ENCODE measurements at regions not wholly inside any gene's neighbourhood (a gene's known extent, or its start where the extent isn't known, plus 50 kb on each side); places are given as distances from the start of the nearest gene placed in this dataset.
"Not testable (repeated sequence)": the region's sequence is repeated elsewhere in the genome, so short reads cannot be mapped to it uniquely, and the experiment has no call there.

DNA sequence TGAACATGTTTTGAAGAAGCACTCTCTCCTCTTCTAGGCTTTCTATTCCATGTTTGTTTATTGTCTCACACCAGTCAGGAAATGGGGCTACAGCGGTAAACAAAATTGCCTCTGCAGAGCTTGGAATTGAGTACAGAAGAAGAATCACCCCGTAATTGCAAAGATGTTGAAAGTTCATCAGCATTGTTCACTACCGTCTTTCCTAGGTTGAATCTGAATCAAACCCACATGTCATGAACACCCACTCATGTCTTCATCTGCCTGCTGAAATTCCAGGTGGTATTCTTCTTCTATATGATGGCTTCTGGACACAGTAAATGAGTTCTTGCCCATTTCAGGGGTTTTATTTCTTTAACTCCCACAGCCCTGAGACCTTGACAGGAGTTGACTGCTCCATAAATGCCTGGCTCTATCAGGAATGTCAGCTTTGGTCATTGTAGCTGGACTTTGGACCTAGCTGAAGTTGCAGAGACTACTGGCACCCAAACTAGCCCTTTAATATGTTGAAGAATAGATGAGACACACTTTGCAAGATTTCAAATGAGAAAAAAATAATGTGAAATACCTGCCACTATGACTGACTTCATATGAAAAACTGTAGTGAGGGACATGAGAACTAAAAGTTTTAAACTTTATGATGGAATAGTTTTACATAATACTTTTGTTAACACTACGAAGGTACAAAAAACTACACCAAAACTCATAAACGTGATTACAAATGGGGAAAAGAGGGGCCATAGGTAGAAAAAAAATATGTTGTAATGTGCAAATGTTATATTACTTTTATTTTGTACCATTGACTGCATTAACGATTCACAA lies 1235.3 kb upstream of the ZEB2 start:
- no peak for DNase-seq

DNA sequence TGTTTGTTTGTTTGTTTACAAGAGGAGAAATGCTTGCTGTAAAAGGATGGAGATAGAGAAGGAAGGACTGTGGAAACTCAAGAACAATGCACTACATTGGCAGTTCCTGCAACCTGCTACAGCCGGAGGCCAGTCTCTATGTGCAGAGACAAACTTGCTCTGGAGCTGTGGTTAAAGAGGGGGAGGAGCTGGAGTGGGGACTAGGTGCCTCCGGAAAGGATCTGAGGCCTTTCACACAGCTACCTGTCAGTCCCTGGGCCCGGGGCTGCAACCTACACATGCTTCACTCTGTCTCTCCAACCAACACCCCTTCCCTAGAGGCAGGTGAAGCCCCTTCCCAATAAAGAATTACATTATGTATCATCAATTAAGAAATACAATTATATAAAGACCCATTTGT lies 1234.0 kb upstream of the ZEB2 start:
- DNase-seq, result no peak

DNA sequence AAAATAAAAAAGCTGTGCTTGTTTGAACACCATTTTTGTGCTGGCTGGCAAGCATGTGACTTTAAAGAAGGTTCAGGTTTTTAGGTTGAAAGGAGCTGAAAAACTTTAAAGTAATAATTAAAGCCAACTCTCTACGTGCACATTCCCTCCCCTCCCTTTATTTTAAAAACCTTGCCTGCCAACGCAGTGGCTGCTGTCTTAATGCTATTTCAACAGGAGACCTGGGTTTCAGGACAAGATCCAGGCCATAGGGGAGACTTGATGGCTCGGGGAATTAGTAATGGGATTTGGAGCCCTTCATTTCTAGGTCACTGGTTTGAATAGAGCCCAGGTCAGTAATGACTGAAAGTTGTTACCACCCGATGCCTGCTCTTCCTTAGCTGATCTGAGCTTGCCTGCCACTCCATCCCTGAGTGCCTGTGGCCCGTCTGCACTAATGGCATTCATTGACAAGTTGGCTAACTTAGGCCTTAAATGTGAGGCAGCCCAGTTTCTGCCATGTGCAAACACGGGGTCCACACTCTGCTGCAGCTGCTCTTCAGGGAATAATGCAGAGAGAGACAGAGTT lies 1233.2 kb upstream of the ZEB2 start:
- no peak for DNase-seq

DNA sequence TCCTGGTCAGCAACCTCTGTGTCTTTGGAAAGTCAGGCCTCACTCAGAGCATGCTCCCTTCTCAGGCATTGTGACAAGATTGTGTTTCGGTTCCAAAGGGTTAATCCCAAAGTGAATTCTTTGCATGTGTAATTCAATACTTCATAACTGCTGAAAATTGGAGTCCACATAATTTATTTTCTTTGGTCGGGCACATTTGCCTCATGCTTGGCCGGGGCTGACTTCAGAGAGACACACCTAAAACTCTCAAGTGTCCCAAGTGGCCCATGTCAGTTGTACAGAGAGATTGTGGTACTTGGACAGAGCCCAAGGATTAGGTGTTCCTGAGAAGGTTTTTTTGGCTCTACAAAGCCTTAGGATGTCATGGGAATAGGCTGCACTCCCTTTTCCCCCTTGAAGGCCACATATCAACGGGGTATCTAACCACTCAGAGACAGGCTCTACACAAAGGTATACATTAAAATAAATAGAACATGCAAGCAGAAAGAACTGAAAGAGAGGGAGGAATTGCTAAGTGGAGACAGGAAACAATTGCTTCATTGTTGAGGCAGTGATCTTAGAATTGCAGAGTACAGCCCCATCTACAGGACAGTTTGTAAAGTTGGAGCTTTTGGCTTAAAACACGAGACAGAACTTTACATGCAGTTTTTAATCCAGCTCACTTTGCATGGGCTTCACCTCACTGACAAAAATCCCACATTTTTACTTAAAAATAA lies 1232.3 kb upstream of the ZEB2 start:
- peak; percentile 24 to 61 (median 27) for DNase-seq

DNA sequence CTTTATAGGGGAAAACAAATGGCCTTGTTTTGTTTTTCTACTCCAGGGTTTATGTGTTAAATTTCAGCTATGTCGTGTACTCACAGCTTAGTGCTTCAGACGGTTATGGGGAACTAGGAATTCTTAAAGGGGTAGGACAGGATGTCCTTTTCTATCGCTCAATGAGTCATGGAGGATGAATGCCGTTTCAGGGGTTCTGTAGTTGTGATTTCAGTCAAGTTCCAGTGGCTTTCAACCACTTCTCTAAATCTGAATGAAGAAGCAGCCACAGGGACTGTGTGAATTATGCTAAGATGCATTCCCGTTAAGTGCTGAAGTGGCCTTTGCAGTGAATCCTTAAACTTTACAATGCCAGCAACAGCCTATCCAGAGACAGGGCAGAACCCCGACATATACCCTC lies 1231.7 kb upstream of the ZEB2 start:
- no peak for DNase-seq

DNA sequence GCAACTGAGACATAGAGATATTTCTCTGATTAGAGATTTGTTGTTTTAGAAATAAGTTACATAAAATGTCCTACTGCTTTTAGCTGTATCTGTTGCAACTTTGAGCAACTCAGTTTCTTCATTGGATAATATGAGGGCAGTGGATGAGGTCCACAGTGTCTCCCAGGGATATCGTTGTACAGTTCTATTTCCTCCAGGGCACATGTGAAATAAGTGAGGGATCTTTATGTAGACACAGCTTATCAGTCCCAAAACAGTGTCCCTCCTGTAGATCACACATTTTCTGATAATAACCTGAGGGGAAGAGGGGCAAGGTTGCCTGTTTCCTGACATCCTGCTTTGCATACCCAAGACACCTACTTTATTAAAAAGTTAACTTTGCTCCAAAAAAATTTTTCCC lies 1231.2 kb upstream of the ZEB2 start:
- DNase-seq, result no peak

DNA sequence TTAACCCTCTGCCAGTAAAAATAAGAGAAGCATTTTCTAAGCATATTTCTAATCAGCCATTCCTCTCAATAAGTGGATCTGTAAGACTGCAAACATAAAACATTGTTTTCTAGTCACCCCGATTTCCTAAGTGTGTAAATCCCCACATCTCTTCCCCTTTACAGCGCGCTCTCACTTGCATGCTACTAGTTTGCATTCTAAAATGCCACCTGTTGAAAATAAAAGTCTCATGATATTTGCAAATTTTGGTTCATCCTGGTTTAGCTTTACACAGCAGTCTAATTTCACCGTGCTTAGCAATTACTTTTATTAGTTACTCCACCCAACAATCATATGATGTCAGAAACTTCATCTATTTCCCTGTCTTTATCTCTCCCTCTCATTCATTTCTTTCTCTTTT lies 1230.7 kb upstream of the ZEB2 start:
- DNase-seq, result no peak

DNA sequence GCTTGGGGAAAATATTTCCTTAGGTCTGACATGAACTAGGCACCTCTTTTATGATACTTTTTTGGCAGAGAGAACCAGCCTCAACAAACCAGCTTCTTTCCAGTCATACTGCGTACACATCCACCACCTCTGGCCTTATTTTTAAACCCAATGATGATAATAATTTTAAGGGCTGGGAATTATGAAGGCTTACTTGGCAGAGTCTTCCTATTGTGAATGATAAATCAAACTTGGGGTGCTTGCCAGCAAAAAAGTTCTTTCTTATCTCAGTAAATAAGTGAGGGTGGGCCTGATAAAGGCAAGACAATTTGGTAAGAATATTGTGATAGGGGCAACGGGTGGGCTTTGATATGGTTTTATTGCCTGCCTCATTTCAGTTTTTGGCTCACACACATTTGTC lies 1230.2 kb upstream of the ZEB2 start:
- DNase-seq, result no peak

DNA sequence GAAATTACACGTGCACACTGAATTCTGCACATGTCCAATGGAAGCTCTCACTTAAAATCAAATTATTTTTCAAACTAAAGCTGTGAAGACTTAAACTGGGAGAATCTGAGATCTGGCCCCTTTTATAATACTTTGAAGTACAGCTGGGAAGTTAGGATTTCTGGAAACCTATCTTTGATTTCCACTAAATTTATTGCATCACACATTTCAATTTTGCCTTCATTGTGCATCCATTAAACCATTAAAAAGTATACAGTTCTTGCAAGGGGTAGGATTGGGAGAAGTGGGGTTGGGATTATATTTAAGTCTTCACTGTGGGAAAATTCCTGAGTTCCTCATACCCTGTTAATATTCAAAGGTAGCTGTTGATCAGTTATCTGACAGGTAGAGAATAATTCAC lies 1229.6 kb upstream of the ZEB2 start:
- DNase-seq, result no peak

DNA sequence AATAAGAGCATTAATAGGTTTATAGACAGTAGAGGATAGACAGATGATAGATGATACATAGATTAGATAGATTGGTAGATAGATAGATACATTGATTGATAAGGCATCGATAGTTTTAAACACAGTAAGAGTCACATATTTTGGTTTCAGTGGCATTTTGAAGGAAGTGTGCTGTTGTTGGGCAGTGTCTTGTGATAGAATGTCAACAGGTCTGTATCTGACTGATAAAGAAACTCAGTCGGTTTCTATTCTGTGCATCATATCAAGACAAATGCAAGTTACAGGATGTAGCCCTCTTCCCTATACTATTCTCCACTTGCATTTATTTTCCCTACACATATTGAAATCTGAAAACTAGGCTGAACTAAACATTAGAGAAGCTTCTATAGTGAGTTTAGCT lies 1229.0 kb upstream of the ZEB2 start:
- no peak for DNase-seq

DNA sequence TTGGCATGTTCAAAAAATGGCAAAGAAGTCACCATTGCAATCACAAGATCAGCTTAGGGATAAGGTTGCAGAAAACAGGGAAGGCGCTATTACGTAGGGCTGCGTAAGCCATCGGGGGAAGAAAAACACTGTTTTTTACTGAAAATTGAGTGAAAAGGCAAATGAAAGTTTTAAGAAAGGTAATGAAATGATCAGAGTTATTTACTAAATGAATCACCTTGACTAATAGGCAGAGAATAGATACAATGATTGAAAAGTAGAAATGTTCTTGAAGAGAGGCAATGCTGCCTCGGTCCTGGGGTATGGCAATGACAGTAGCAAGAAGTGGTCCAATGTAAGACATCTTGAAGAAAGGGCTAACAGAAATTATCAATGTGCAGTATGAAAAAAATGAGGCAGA lies 1227.8 kb upstream of the ZEB2 start:
- no peak for DNase-seq

DNA sequence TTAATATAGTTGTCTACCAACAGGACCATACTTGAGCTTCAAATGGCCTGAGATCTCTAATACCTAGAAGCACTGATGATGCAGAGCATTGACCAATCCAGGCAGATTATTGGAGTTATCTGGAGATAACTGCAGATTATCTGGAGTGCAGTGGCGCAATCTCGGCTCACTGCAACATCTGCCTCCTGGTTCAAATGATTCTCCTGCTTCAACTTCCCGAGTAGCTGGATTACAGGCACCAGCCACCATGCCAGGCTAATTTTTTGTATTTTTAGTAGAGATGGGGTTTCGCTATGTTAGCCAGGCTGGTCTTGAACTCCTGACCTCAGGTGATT lies 1225.4 kb upstream of the ZEB2 start:
- DNase-seq, result not testable (repeated sequence)

DNA sequence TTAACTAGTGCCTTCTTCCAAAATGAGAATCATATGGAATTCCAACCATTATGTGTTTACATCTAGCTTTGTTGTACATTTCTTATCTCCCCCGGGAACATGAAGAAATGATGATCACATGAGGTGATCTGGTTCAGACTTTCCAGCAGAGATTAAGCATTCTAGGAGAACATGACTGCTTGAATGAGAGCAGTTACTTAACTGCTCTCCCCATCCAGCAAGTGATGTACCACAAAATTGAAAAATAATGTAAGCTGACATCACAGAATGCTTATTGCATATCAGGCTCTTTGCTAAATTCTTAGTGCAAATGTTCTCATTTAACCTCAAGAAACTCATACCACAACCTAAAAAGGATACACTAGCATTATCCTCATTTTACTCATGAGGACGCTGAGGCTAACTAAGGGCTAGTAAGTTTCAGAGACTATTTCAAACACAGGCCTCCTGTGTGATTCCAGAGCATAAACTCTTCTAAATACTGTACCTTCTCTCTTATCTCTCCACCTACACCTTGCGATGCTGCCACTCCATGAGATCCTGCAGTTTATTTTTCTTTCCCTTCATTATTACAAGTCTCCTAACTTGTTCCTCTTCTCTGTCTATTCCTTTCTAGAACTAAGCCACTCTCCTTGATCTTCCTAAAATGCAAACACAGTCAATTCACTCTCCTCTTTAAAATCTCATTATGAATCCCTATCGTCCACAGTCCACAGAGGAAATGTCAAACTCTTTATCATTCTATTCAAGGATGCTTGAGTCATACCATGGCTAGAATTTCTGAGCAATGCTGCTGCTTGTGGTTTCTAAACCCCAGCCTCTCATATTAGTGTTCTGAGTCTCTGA lies 1224.8 kb upstream of the ZEB2 start:
- no peak for DNase-seq

DNA sequence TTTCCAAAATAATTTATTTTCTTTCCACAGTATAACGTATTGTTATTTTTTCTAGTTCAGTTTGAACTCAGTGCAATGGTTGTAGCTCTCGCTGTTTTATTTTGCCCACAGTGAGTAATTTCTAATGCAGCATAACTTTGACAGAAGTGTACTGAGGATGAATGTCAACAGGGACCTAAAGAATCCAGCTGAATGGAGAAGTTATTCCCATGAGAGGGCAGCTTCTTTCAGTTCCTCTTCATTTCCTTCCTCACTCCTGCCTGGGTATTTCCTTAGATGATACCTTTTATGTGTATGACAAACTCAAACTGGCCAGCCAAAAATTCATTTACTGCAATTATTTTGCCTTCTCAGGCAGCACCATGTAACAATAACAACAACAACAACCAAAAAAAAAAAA lies 1223.1 kb upstream of the ZEB2 start:
- no peak for DNase-seq

DNA sequence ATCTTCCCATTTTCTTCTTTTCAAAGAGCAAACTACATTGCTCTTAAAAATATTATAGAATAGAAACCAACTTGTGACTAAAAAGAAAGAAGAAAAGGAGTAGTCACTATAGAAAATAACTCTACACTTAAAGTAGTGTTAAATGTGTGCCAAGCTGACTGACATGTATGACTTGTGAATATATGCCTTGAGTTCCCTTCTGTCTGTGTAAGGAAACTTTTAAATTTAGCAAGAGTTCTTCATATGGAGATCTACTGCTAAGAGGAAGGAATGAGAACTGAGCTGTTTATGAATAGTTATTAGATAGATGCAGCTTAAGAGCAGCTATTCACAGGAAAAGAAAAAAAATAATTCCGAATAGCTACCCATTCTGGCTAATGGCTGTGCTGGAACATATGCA lies 1221.7 kb upstream of the ZEB2 start:
- DNase-seq, result no peak

DNA sequence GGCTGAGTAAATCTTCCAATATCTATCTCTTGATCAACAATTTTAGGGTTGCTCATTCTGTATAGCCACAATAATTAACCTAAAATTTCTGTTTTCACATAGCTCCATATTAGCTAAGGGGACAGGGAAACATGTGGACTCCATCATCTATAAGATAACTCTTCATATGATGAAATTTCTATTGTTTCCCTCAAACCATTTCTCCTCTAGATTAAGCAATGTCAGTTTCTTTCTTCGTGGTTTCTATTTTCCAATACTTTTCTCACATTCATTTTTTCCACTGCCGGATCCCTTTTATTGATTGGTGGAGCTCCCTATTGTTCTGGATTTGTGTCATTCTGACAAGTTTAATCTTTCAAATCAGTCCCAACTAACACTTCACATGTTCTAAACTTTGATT lies 1221.3 kb upstream of the ZEB2 start:
- no peak for DNase-seq

DNA sequence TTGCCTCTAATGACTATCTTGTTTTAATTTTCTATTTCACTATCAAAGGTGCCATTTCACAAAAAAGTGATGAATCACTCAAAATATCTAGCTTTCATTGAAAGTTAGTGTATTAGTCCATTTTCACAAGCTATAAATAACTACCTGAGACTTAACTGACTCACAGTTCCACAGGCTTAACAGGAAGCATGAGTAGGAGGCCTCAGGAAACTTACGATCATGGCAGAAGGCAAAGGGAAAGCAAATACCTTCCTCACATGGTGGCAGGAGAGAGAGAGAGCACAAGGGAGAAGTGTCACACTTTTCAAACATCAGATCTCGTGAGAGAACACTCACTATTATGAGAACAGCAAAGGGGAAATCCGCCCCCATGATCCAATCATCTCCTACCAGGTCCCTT lies 1220.4 kb upstream of the ZEB2 start:
- no peak for DNase-seq

DNA sequence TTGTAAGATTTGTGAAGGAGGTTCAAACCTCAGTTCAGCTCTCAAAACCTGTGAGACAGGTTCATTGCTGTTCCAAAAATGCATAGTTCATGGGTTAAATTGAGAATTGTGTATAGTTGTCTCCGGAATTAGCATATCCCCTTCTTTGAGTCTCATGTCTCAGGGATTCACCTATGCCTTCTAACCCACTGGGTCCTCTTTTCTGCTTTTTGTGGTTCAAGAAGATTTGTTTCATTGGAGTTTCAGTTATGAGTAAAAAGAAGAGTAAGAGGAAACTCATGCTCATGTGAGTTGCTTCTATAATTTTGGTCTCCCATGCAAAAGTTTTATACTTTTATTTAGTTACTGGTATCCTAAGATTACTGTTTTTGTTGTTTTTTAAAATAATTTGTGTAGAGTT lies 1219.8 kb upstream of the ZEB2 start:
- DNase-seq, result no peak

DNA sequence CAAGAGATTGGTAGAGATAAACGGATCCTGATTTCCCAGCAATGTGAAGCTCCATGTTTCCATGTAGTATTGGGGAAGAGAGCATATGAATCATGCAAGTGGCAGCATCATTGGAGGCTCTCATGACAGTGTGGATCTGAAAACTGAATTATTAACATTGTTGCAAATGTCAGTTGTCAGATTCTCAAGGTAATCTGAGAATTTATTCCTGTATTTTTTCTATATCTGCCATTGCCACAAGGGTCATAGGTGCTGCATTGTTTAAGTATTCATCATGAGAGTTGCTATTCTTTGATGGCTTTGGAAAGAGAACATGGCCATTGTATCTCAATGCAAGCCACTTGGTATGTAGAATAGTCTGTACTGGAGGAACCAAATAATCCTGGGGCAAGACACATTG lies 1217.0 kb upstream of the ZEB2 start:
- DNase-seq, result no peak

DNA sequence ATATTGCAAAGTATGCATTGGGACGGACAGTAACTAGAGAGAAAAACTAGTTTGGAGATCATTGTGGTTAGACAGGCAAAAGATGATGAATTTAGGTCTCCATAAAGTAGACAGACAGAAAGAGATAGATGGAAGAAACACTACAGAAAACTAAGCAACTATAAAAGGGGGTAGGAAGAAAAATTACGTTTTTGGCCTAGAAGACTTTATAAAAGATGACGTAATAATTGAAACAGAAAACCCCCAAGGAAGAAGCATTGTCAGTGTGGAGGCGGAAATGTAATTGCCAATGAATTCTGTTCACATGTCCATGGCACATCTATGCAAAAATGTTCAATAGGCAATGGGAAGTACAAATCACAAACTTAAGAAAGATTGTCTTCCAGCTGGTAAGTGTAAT lies 1211.5 kb upstream of the ZEB2 start:
- no peak for DNase-seq

DNA sequence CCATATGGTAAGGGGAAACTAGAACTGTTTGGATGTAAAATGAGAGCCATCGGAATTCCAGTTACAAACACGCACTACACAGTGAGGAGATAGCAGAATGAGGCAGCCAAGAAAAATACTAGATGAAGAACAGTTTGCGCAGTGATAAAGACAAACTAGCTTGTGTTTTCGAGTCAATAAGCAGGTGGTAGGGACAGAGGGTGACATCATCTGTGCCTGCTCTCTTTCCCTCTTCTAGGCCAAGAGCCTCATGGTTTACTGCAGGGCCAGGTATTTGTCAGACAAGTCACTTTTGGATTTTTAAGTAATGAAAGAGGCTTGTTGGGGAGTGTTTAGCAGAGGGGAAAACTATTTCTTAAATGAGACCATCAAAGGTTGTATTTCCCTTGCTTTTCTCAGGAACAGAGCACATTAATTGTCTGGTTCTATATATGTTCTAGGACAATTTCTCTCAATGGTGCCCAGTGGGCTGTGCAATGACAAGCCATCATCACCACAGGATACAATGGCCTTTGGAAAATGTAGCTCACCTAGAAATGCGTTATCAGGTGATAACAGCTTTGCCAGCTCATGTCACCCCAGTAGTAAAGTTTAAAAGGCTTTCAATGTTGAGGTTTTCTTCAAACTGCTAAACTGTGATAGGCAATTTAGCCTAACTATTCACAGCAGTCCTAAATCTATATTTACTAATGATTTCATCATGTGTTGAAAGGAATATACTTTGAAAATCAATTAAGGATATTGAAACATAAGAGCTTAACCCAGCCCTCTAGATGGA lies 1210.3 kb upstream of the ZEB2 start:
- no peak for DNase-seq

DNA sequence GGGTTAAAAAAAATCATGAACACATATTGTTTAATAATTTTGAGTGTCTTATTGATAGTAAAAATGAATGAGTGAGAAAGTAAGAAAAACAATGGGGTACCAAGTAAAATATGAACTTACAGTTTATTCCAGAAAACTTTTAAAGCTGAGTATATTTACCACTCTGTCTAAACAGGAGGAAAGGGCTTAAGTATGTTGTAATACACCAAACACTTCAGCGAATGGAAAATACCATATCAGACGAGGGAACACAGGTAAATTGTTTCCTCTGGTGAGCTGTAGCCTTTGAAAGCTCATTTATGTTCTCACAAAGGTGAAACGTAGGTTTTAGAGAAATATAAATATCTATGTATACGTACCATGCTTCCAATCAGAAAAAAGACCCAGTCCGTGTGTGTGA lies 1209.6 kb upstream of the ZEB2 start:
- DNase-seq, result no peak

DNA sequence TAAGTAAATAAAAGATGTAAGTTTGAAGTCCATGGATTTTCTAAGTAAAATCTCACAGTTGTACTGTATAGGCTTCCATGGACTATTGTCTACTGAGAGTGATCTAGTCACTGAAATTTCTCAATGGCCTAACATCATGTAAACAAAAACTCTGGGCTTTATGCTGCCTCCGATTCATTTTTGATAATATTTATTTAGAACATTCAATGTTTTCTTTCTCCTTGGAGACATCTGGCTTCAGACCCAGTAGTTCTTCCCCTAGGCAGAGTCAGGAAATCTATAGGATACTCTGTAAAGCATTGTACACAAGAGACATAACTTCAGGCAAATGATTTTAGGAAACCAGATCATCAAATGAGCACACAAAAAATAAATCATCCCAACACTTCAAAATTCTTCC lies 1208.6 kb upstream of the ZEB2 start:
- no peak for DNase-seq
